Ovary (tissue), 3 donors: ENCODE measurements at regions not wholly inside any gene's neighbourhood (a gene's known extent, or its start where the extent isn't known, plus 50 kb on each side); places are given as distances from the start of the nearest gene placed in this dataset.

Experiments
- POLR2A ChIP-seq: fragments of 450-650 bp; IDR thresholded peaks from one replicate; pipeline ENCODE4 v1.6.1; 2017; ENCODE audit warnings: antibody characterized with exemption, mild to moderate bottlenecking, moderate library complexity
- TF ChIP-seq, protein P1 (sequence below), 3 donors: fragments of 450-650 bp in 2 of 3; fragments of 200-600 bp in 1 of 3; IDR thresholded peaks; one replicate each; pipeline versions ENCODE4 v1.5.1 to v1.8.0; 2016 to 2022; ENCODE audit warnings: antibody characterized with exemption in 3 of 3, mild to moderate bottlenecking in 1 of 3
- donor health status: DM: no; HTN: no; CAD: no.

DNA sequence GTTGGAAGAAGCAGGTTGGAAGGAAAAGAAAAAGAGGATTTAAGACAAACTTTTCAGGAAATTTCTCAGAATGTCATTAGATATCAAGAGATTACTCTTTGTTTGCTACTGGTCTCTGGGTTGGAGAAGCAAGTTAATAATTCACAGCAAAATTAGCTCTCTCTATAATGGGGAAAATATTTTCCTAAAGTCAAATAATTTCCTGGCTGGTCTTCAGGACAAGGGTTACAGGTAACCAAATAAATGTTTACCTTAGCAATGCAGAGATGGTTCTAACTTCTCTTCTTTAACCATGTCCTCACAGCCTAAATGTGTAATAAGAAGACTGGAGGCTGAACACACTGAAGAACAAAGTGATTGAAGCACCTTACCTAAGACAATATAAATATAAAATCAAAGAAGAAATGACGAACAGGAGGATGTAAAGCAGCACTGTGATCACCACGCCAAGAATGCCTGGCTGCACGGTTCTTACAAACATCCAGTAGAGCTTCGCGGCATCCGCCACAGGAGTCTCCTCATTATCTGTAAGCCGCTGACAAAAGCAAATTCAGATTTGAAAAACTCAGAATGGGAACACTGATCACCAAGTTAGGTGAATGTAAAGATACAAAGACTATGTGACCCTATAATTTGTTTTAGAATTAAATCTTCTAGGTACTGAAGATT lies 717.5 kb downstream of the TFAP2A start:
- TF ChIP-seq, protein P1, sequence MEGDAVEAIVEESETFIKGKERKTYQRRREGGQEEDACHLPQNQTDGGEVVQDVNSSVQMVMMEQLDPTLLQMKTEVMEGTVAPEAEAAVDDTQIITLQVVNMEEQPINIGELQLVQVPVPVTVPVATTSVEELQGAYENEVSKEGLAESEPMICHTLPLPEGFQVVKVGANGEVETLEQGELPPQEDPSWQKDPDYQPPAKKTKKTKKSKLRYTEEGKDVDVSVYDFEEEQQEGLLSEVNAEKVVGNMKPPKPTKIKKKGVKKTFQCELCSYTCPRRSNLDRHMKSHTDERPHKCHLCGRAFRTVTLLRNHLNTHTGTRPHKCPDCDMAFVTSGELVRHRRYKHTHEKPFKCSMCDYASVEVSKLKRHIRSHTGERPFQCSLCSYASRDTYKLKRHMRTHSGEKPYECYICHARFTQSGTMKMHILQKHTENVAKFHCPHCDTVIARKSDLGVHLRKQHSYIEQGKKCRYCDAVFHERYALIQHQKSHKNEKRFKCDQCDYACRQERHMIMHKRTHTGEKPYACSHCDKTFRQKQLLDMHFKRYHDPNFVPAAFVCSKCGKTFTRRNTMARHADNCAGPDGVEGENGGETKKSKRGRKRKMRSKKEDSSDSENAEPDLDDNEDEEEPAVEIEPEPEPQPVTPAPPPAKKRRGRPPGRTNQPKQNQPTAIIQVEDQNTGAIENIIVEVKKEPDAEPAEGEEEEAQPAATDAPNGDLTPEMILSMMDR (IDR thresholded peaks at IDR 0.05) = no peak
- no peak for TF ChIP-seq POLR2A
